PFSK-1 (cell line): ENCODE measurements at regions not wholly inside any gene's neighbourhood (a gene's known extent, or its start where the extent isn't known, plus 50 kb on each side); places are given as distances from the start of the nearest gene placed in this dataset.

Experiments used
- FOXP2 ChIP-seq: optimal IDR thresholded peaks from 2 replicates; pipeline ENCODE3; 2011; ENCODE audit warnings: borderline replicate concordance, control low read depth, inconsistent platforms; ENCODE audit not compliant: insufficient read depth; ENCODE audit errors: extremely low read length, extremely low read depth
- POLR2AphosphoS5 ChIP-seq: IDR thresholded peaks from 2 replicates; pipeline ENCODE4 v1.6.1; 2012; ENCODE audit warnings: low read depth, mild to moderate bottlenecking, control low read depth, low read length, moderate library complexity
- SIN3A ChIP-seq: IDR thresholded peaks from 2 replicates; pipeline ENCODE4 v1.6.1; 2012; ENCODE audit warnings: mild to moderate bottlenecking, low read length, moderate library complexity, borderline replicate concordance; ENCODE audit not compliant: insufficient read depth
- TAF1 ChIP-seq: IDR thresholded peaks from 2 replicates; pipeline ENCODE4 v1.6.1; 2012; ENCODE audit warnings: low read length, control low read depth, borderline replicate concordance; ENCODE audit not compliant: insufficient read depth
- TF ChIP-seq, protein P1 (sequence below), 2 experiments: IDR thresholded peaks; 2 replicates each; pipeline versions ENCODE4 v1.6.1 to v1.8.0; 2011 to 2012; ENCODE audit warnings: low read depth in 2 of 2, low read length in 2 of 2, control low read depth in 1 of 2, inconsistent platforms in 1 of 2, mild to moderate bottlenecking in 1 of 2, moderate library complexity in 1 of 2; ENCODE audit not compliant: insufficient read depth in 1 of 2

DNA sequence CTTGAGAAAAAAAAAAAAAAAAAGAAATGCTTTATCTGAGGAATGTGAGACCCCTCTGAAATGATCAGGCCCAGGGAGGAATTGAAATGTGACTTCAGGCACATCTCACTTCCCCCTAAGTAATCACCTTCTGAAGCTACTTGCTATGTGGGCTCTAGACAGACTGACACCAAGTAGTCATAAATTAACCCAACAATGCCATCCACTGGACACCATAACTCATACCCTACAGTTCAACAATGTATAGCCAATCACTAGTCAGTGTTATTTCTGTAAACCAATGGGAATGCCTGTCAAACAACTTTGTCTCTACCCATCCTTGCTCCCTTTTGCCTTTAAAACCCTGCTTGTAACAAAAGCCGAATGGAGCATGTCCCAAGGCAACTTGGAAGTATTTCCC is 182.7 kb upstream of the TMPO start:
- no peak for TF ChIP-seq POLR2AphosphoS5
- no peak for TF ChIP-seq TAF1
- TF ChIP-seq SIN3A = no peak
- TF ChIP-seq, protein P1, sequence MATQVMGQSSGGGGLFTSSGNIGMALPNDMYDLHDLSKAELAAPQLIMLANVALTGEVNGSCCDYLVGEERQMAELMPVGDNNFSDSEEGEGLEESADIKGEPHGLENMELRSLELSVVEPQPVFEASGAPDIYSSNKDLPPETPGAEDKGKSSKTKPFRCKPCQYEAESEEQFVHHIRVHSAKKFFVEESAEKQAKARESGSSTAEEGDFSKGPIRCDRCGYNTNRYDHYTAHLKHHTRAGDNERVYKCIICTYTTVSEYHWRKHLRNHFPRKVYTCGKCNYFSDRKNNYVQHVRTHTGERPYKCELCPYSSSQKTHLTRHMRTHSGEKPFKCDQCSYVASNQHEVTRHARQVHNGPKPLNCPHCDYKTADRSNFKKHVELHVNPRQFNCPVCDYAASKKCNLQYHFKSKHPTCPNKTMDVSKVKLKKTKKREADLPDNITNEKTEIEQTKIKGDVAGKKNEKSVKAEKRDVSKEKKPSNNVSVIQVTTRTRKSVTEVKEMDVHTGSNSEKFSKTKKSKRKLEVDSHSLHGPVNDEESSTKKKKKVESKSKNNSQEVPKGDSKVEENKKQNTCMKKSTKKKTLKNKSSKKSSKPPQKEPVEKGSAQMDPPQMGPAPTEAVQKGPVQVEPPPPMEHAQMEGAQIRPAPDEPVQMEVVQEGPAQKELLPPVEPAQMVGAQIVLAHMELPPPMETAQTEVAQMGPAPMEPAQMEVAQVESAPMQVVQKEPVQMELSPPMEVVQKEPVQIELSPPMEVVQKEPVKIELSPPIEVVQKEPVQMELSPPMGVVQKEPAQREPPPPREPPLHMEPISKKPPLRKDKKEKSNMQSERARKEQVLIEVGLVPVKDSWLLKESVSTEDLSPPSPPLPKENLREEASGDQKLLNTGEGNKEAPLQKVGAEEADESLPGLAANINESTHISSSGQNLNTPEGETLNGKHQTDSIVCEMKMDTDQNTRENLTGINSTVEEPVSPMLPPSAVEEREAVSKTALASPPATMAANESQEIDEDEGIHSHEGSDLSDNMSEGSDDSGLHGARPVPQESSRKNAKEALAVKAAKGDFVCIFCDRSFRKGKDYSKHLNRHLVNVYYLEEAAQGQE (IDR thresholded peaks at IDR 0.05; ENCODE audit: insufficient read depth in 1 of 2, low read depth in 2 of 2, low read length in 2 of 2) = no peak
- no peak for TF ChIP-seq FOXP2
